Activated CD4-positive, CD25-positive, alpha-beta regulatory T cell treated with anti-CD3 and anti-CD28 coated beads, Interleukin-2, amount 50 U/mL, for 24 hours (primary cell): ENCODE measurements at regions not wholly inside any gene's neighbourhood (a gene's known extent, or its start where the extent isn't known, plus 50 kb on each side); places are given as distances from the start of the nearest gene placed in this dataset.
"Not testable (repeated sequence)": the region's sequence is repeated elsewhere in the genome, so short reads cannot be mapped to it uniquely, and the experiment has no call there.

ENCODE experiments used
- ATAC-seq, 2 donors: fragments of 150-1000 bp; cut with Tn5 transposase; one replicate each; pipeline ENCODE4 v1.10.0; 2021; ENCODE audit warnings: mild to moderate bottlenecking in 1 of 2, moderate library complexity in 1 of 2

GRCh38 chr16:29310243-29310642 is 96.3 kb downstream of the NPIPB11 start:
- ATAC-seq: not testable (repeated sequence)

DNA sequence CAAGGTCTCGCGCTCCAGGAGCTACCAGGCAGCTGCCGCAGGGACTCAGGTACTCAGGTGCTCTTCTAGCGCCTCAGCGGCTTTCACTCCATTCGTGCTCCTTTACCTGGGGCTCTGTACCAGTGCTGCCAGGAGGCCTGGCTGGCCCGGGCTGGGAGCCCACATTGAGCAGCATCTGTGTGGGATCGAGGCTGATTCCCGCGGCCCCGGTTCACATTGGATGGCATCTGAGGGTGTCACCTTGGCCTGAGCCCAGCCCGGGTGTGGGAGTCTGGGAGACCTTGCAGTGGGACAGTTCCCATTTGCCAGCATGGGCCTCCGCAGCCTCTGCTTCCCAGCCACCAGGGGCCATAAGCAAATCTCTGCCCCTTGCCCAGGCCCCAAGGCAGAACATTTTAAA is 96.9 kb downstream of the NPIPB11 start:
- not testable (repeated sequence) for ATAC-seq

- ATAC-seq: no peak
Measured at GRCh38 chr16:29308644-29309546, 97.6 kb downstream of the NPIPB11 start.

DNA sequence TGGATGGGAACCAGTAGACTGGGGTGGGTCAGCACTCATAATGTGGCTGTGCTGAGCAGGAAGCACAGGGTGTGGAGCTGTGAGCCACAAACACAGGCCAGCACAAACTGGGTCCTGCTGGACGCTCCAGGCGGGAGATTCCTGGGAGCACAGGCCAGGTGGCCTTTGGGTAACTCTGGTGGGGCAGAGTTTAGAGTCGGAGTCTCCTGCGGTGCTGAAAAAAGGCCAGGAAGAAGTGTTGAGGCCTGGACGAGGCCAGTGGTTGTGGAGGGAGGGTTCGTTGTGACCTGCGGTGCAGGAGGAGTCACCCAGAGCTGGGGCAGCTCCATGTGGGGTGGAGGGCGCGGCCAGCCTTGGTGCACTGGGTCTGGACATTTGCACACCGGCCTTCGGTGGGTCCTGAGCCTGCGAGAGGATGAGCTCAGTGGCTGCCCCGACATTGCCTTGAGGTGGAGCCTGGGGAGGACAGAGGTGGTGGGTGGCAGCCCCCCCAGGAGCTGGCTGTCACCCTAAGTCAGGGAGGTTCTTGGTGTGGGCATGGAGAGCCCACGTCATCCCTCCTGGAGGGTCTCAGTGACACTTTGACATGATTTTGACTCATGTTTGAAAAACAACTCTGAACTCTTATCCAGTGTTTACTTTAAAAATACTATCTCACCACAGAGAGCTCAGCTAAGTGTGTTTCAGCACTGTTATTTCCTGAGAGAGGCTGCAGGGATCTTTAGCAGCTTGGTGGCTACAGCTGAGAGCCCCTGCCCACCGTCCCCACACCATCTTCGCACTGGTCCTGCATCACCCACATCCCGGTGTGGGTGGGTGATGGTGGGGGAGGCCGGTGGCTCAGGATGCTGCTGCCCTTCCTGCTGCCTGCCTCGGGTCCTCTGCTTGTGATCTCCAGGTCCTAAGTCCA is 98.7 kb downstream of the NPIPB11 start:
- no peak for ATAC-seq

- no peak for ATAC-seq
Measured at GRCh38 chr16:29306943-29307597, 99.4 kb downstream of the NPIPB11 start.

GRCh38 chr16:29306201-29306600 is 100.3 kb downstream of the NPIPB11 start:
- ATAC-seq: no peak

- ATAC-seq: not testable (repeated sequence)
Measured at GRCh38 chr16:29305018-29305417, 101.5 kb downstream of the NPIPB11 start.

DNA sequence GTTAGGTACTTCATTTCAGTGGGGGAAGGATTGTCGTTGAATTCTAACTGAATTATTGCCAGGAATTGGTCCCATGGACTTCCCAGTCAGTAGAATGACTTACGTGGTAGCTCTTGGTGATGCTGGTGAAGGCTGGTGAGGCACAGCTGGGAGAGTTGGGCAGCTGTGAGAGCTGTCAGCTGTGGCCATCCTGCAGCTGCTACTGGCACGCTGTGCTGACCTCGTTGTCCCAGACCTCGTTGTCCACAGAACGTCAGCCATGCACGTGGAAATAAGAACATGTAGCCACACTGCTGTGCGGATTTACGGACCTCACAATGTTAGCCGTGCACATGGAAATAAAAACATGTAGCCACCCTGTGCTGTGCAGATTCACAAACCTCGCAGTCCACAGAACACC is 102.3 kb downstream of the NPIPB11 start:
- ATAC-seq: no peak

GRCh38 chr16:29303520-29303919 is 103.0 kb downstream of the NPIPB11 start:
- no peak for ATAC-seq

DNA sequence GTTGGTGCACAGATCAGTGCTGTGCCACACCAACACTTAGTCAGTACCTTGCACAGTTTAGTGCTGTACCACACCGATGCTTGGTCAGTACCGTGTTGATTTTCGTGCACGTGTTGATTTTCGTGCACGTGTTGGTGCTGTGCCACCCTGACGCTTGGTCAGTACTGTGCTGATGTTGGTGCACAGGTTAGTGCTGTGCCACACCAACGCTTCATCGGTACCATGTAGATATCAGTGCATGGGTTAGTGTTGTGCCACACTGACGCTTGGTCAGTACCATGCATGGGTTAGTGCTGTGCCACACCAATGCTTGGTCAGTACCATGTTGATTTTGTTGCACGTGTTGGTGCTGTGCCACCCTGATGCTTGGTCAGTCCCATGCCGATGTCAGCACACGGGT is 103.5 kb downstream of the NPIPB11 start:
- ATAC-seq: no peak

DNA sequence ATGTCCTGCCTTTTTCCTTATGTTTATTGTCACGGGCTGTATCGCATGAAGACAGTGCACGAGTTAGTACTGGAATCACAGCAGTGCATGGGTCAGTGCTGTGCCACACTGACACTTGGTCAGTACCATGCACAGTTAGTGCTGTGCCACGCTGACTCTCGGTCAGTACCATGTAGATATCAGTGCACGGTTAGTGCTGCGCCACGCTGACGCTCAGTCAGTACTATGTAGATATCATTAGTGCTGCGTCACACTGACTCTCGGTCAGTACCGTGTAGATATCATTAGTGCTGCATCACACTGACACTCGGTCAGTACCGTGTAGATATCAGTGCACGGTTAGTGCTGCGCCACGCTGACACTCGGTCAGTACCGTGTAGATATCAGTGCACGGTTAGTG is 104.1 kb downstream of the NPIPB11 start:
- ATAC-seq: not testable (repeated sequence)

DNA sequence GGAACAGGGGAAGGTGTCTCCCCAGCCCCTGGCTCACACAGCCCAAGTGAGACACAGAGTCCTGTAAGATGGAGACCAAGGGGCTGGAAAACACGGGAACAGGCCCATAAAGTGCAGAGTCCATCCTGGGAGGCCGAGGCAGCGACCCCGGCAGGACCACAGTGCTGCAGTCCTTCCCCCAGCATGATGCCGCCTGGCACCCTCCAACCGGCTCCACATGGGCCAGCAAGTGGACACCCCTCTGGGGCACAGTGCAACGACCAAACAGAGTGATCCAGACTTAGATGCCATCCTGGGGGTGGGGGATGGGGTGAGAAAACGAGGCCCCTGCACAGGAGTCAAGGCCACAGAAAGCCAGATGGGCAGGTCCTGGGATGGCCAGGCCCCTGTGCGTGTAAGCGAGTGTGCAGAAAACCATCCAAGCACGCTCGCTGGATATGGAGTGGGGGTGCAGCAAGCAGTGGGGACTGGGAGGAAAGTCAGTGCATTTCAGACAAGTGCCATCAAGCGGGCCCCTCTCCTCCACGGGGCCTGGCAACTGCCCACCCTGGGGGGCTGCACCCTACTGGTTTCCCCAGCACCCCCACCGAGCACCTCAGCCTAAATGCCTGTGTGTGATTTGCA is 104.7 kb downstream of the NPIPB11 start:
- ATAC-seq: not testable (repeated sequence)

GRCh38 chr16:29300541-29301535 is 105.7 kb downstream of the NPIPB11 start:
- not testable (repeated sequence) for ATAC-seq

DNA sequence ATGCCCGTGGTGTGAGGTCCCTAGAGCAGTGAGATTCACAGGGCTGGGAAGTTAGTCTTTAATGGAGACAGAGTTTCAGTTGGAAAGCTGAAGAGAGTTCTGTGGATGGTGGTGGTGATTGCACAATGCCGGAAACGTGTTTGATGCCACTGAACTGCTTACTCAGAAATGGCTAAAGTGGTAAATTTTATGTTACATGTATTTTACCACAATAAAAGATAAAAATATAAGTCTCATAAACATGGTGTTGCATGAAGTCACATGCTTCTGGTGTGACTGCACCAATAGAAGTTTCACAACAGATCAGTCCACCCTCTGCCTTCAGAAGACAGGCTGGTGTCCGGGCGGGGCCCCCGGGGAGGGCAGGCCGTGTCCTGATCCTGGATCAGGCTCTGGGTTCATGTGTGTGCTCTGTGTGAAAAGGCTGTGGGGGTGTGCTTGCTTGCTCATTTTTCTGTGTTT is 106.5 kb downstream of the NPIPB11 start:
- not testable (repeated sequence) for ATAC-seq

DNA sequence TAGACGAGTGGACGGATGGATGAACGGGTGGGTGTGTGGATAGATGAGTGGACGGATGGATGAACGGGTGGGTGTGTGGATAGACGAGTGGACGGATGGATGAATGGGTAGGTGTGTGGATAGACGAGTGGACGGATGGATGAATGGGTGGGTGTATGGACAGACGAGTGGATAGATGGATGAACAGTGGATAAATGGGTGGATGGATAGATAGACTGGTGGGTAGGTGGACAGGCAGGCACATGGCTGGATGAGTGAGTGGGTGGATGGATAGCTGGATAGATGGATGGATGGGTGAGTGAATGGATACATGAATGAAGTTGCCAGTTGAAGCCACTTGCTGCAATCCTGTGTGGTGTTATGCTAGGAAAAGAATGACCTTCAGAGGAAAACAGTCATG is 107.5 kb downstream of the NPIPB11 start:
- ATAC-seq: not testable (repeated sequence)

GRCh38 chr16:29298307-29298706 is 108.2 kb downstream of the NPIPB11 start:
- ATAC-seq: not testable (repeated sequence)

DNA sequence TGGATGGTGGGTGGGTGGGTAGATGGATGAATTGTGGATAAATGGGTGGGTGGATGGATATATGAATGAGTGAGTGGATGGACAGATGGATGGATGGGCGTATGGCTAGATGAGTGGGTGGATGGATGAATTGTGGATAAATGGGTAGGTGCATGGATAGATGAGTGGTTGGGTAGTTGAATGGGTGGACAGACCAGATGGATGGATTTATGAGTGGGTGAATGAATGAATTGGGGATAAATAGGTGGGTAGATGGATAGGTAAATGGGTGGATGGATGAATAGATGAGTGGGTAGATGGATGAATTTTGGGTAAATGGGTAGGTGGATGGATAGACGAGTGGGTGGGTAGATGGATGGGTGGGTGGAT is 108.7 kb downstream of the NPIPB11 start:
- ATAC-seq: not testable (repeated sequence)

DNA sequence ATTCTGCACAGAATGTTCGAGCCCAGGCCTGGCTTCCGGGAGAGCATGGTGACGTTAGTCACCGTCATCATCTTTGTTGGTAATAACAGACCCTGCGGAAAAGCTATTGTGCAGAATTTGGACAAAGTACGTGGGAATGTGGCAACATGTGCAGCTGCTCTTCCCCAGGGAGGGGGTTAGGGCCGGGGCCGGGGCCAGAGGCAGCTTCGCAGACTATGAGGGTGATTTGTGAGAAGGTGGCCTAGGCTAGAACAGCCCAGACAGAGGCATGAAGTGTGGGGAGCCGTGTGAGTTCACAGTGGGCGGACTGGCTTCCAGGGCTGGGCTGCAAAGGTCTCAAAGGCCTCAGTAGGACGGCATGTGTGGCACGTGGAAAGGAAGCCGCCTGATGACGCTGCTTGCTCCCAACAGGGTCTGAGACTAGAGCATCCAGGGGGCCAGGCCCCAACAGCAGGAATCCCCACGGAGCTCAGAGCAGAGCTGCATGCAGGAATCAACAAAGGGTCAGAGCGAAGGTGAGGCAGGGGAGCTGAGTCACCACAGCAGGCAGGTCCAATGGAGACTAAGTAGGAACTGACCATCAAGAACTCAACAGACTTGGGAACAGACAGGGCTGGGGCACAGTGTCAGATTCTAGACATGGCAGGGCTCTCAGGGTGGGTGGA is 109.2 kb downstream of the NPIPB11 start:
- not testable (repeated sequence) for ATAC-seq

- ATAC-seq: not testable (repeated sequence)
Measured at GRCh38 chr16:29296176-29296575, 110.3 kb downstream of the NPIPB11 start.
